ENCODE measurements at regions not wholly inside any gene's neighbourhood (a gene's known extent, or its start where the extent isn't known, plus 50 kb on each side); places are given as distances from the start of the nearest gene placed in this dataset.

DNA sequence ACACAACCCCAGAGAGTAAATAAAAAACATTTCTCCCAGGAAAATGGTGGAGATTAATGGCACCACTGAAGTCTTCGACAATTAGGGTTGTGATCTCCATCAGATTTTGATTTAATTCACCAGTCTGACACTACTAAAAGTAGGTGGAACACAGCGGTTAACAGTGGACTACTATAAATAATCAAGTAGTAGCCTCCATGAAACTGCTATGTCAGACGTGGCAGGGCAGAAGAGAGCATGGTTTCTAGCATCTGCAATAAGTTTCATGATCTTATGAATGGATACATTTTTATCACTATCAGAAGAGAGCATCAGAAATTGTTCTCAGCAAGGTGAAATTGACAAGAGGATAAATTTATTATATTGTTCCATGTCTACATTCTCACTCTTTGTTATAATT is 1706.6 kb downstream of the MRPL39 start:
- no peak overlapping the region for H3K9ac ChIP-seq (replicated peaks; ENCODE audit: extremely low read depth, insufficient read depth, low read length)
- no peaks in the 10 kb centered on the region for H3K79me2 ChIP-seq (ENCODE audit: control insufficient read depth, insufficient read depth, low read length)
- DNase-seq (ENCODE audit: low read depth, low spot score): no peak
- H3K27ac ChIP-seq (ENCODE audit: insufficient read depth, low read depth, low read length): no peak overlapping the region
- no peak for FAIRE-seq
- intact Hi-C loops (cut with micrococcal nuclease) (no loop called here), dilution Hi-C loops (cut with MboI; ENCODE audit: extremely low pct_ligation_motif_present, low sequenced_read_pairs) (no loop called here)
- no peaks in the 10 kb centered on the region for H3K36me3 ChIP-seq (ENCODE audit: control insufficient read depth in 2 of 2, extremely low read depth in 1 of 2, insufficient read depth in 2 of 2, low read length in 2 of 2)
- H3K4me3 ChIP-seq (replicated peaks in 1 of 3; ENCODE audit: insufficient read depth in 1 of 3, low read depth in 1 of 3, low read length in 3 of 3): no peak overlapping the region
- no peak overlapping the region for H3K4me2 ChIP-seq (ENCODE audit: insufficient read depth, low read length)
- H2AFZ ChIP-seq (ENCODE audit: low read depth, low read length): no peak overlapping the region
- CTCF ChIA-PET: no interaction called here
- H4K20me1 ChIP-seq (replicated peaks; ENCODE audit: control insufficient read depth, extremely low read depth, insufficient read depth, low read length): no peaks in the 10 kb centered on the region
- TF ChIP-seq POLR2A (IDR thresholded peaks at IDR 0.05; ENCODE audit: low read depth, low read length) (no peak), EZH2 (IDR thresholded peaks at IDR 0.05; ENCODE audit: borderline replicate concordance, low read depth, low read length, severe bottlenecking) (no peak), GATA2 (IDR thresholded peaks at IDR 0.05; ENCODE audit: insufficient read depth, insufficient read length, low read depth, low read length) (no peak), MAX (IDR thresholded peaks at IDR 0.05; ENCODE audit: insufficient read depth, insufficient read length) (no peak), JUN (IDR thresholded peaks at IDR 0.05; ENCODE audit: borderline replicate concordance, insufficient read depth, insufficient read length, low read depth) (no peak), FOS (IDR thresholded peaks at IDR 0.05; ENCODE audit: borderline replicate concordance, insufficient read depth, low read length) (no peak), POLR2AphosphoS5 (IDR thresholded peaks at IDR 0.05; ENCODE audit: insufficient read depth, low read depth, low read length) (no peak), MYC (IDR thresholded peaks at IDR 0.05; ENCODE audit: low read depth, low read length) (no peak), CTCF (IDR thresholded peaks at IDR 0.05; ENCODE audit: extremely low read depth in 1 of 2, insufficient read depth in 1 of 2, low read depth in 1 of 2, low read length in 2 of 2) (no peak)
- no peaks in the 10 kb centered on the region for H3K9me3 ChIP-seq (replicated peaks; ENCODE audit: control insufficient read depth, insufficient read depth, low read length)
- BruUV-seq (replicated peaks): no TSS peak
- H3K27me3 ChIP-seq (ENCODE audit: control insufficient read depth in 2 of 2, insufficient read depth in 2 of 2, low read length in 2 of 2): no peaks in the 10 kb centered on the region
- H3K9me1 ChIP-seq (replicated peaks; ENCODE audit: control insufficient read depth, extremely low read depth, insufficient read depth, low read length): no peaks in the 10 kb centered on the region
- no peaks in the 10 kb centered on the region for H3K4me1 ChIP-seq (ENCODE audit: control insufficient read depth, extremely low read depth, insufficient read depth, low read length)
- POLR2A ChIA-PET: no interaction called here

All from endothelial cell of umbilical vein (primary cell).